Small intestine (tissue), 7 donors: ENCODE measurements at regions not wholly inside any gene's neighbourhood (a gene's known extent, or its start where the extent isn't known, plus 50 kb on each side); places are given as distances from the start of the nearest gene placed in this dataset.
"Not testable (repeated sequence)": the region's sequence is repeated elsewhere in the genome, so short reads cannot be mapped to it uniquely, and the experiment has no call there.

Source experiments
- DNase-seq, 2 donors: peaks; one replicate each; pipeline versions ENCODE4 v3.0.0 to v3.0.0-alpha.2; 2013
- FAIRE-seq: peaks from 2 replicates; lab custom pipeline; 2012; peaks lifted over from hg19 to GRCh38; lab: Jason Lieb, UNC
- H3K27ac ChIP-seq, 3 donors: one replicate each; pipeline ENCODE4 v1.5.1; 2013; ENCODE audit warnings: low read length in 2 of 3, mild to moderate bottlenecking in 2 of 3, control low read depth in 1 of 3, inconsistent platforms in 1 of 3, low read depth in 1 of 3, moderate library complexity in 1 of 3
- H3K27me3 ChIP-seq, 3 donors: one replicate each; pipeline ENCODE4 v1.6.1; 2013; ENCODE audit warnings: low read length in 3 of 3, inconsistent platforms in 1 of 3; ENCODE audit not compliant: control insufficient read depth in 3 of 3, insufficient read depth in 3 of 3
- H3K36me3 ChIP-seq, 3 donors: one replicate each; pipeline ENCODE4 v1.6.1; 2013; ENCODE audit warnings: low read length in 3 of 3, inconsistent platforms in 1 of 3, low read depth in 1 of 3, mild to moderate bottlenecking in 1 of 3, moderate library complexity in 1 of 3; ENCODE audit not compliant: control insufficient read depth in 3 of 3, insufficient read depth in 2 of 3
- H3K4me1 ChIP-seq, 3 donors: one replicate each; pipeline ENCODE4 v1.6.1; 2013; ENCODE audit warnings: low read length in 2 of 3, inconsistent platforms in 1 of 3, low read depth in 1 of 3, mild to moderate bottlenecking in 1 of 3, moderate library complexity in 1 of 3; ENCODE audit not compliant: control insufficient read depth in 3 of 3, insufficient read depth in 2 of 3
- H3K4me3 ChIP-seq, 3 donors: one replicate each; pipeline ENCODE4 v1.5.1; 2013; ENCODE audit warnings: low read length in 3 of 3, control low read depth in 1 of 3, inconsistent platforms in 1 of 3, low read depth in 1 of 3, mild to moderate bottlenecking in 1 of 3, moderate library complexity in 1 of 3
- H3K9me3 ChIP-seq, 2 donors: one replicate each; pipeline ENCODE4 v1.6.1; 2013; ENCODE audit warnings: low read depth in 1 of 2, low read length in 1 of 2; ENCODE audit not compliant: control insufficient read depth in 2 of 2, insufficient read depth in 1 of 2
- WGBS, 3 donors: extraction: QIAGEN DNeasy Blood & Tissue Kit; methylation state at CpG; one replicate each; pipeline ENCODE4 v1.1.7; 2013; 5-methylcytosine and 5-hydroxymethylcytosine counted together
- donor health status: healthy with polysubstance abuse.
- donor health status: control.
- donor health status: control.
- donor health status: Bipolar disorder and iron deficiency.
- donor health status: healthy.

DNA sequence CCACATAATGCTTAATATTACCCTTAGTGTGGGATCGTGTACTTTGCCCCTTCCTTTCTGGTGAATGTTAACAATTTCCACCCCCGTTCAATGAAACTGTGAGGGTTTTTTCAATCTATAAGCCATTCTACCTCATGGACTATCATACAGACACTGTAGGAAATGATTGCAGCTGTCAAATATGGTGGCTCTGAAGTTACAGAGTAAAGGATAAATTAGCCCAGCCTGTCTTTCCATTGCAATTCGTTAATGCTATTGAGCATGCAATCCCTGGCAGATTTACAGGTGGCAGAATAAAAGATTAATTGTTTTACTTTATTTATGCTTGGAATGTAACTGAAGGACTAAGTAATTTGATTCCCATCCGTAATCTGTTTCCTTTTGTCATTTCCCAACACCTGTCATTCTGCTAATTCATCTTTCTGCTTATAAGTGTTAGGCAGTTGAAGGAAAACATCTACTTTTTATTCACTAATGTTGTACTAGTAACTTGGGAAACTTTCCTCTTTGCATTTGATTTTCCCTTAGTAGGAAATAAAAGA, 1211.6 kb upstream of the LRRN3 start:
- no peak for FAIRE-seq
- WGBS, 3 donors = 21 to 45% (median 34%) methylated on average over 4 of the region's 4 CpGs

DNA sequence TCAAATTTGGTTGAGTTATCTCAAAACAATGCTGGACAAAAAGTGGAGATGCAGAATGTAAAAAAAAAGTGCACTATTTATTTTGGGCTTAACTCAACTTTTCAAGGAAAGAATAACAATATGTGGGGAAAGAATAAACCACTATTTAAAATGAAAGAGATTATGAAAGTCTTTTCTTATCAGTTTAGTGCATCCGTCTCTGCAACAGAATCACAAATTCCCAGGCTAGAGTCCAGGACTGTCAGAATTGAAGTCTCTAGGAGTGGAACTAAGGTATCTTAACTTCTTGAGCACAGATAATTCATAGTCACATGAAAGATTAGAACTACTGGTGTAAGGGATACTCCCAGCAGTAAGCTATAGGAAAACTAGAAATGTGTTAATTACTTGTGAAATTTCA, 1200.3 kb upstream of the LRRN3 start:
- 24 to 46% (median 37%) methylated on average over 1 of the region's 1 CpG for WGBS, 3 donors
- no peaks in the 10 kb centered on the region for H3K36me3 ChIP-seq
- DNase-seq = no peak
- H3K4me3 ChIP-seq = no peak overlapping the region
- no peak overlapping the region for H3K27ac ChIP-seq
- no peaks in the 10 kb centered on the region for H3K27me3 ChIP-seq
- no peaks in the 10 kb centered on the region for H3K4me1 ChIP-seq
- H3K9me3 ChIP-seq = peaks cover 0 to 3% of the 10 kb centered on the region in 2 donors
- no peak for FAIRE-seq

More for the DNA sequence above, 1211.6 kb upstream of the LRRN3 start:
- H3K9me3 ChIP-seq = no peaks in the 10 kb centered on the region
- DNase-seq = no peak
- no peak overlapping the region for H3K27ac ChIP-seq
- no peak overlapping the region for H3K4me3 ChIP-seq
- H3K4me1 ChIP-seq = no peaks in the 10 kb centered on the region
- H3K27me3 ChIP-seq = no peaks in the 10 kb centered on the region
- H3K36me3 ChIP-seq = no peaks in the 10 kb centered on the region

DNA sequence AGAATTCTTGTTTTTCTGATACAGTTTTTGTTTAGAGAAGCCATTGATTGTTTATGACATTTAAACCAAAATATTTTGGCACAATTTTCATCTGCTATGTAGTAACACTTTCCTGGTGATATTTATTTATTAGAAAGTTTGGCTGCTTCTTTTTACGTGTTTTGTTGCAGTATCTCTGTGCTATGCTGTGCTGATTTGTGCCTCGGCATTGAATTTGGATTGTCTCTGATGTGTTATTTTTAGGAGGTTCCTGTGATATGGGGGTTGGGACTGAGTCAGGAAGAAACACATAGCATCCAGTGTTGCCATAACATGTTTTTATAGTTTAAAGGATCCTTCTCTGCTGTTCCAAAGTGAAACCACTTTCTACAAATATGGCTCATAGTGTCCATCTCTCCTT, 1197.7 kb upstream of the LRRN3 start:
- Histone ChIP-seq H3K36me3 (no peaks in the 10 kb centered on the region), H3K9me3 (peaks cover 0 to 3% of the 10 kb centered on the region in 2 donors), H3K27ac (no peak overlapping the region), H3K4me3 (no peak overlapping the region), H3K27me3 (no peaks in the 10 kb centered on the region), H3K4me1 (no peaks in the 10 kb centered on the region)
- DNase-seq (no peak), FAIRE-seq (no peak)
- 64 to 92% (median 77%) methylated on average over 2 of the region's 2 CpGs for WGBS, 3 donors

DNA sequence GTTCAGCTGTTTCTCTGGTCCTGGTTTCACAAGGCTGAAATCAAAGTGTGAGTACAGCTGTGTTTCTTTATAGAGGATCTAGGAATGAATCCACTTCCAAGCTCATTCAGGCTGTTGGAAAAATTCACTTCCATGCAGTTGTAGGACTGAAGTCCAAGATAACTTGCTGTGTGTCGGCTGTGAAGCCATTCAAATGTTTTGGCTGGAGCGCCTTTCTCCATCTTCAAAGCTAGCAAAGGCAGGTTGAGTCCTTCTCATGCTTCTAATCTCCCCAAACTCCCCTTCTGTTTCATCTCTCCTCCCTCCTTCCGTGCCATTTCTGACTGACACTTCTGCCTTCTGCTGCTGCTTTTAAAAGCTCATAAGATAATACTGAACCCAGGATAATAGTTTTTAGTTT, 1195.4 kb upstream of the LRRN3 start:
- Histone ChIP-seq H3K9me3 (no peaks in the 10 kb centered on the region), H3K4me1 (no peaks in the 10 kb centered on the region), H3K36me3 (no peaks in the 10 kb centered on the region), H3K27me3 (no peaks in the 10 kb centered on the region), H3K4me3 (no peak overlapping the region), H3K27ac (no peak overlapping the region)
- 76 to 89% (median 76%) methylated on average over 3 of the region's 3 CpGs for WGBS, 3 donors
- DNase-seq = no peak
- FAIRE-seq = no peak

DNA sequence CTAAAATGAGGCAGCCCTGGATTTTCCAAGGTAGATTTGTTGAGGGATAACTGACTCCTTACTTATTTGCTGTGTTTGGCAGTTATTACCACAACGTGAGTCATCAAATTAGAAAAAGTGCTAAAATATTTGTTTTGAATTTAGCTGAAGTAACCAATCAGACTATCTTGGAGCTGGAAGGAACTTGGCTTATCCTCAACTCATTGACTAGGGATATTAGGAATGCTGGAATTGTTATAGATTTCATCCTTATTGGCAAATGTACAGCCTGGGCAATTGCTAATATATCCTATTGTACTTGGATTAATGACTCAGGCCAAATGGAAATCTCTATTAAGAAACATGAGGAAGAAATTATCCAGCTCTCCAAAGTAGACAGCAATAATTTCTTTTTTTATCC, 1189.0 kb upstream of the LRRN3 start:
- FAIRE-seq = no peak
- Histone ChIP-seq H3K27ac (no peak overlapping the region), H3K27me3 (no peaks in the 10 kb centered on the region), H3K9me3 (peaks cover 1 to 3% of the 10 kb centered on the region in 2 donors), H3K4me3 (no peak overlapping the region), H3K4me1 (no peaks in the 10 kb centered on the region), H3K36me3 (no peaks in the 10 kb centered on the region)
- 72 to 86% (median 75%) methylated on average over 1 of the region's 1 CpG for WGBS, 3 donors
- no peak for DNase-seq

DNA sequence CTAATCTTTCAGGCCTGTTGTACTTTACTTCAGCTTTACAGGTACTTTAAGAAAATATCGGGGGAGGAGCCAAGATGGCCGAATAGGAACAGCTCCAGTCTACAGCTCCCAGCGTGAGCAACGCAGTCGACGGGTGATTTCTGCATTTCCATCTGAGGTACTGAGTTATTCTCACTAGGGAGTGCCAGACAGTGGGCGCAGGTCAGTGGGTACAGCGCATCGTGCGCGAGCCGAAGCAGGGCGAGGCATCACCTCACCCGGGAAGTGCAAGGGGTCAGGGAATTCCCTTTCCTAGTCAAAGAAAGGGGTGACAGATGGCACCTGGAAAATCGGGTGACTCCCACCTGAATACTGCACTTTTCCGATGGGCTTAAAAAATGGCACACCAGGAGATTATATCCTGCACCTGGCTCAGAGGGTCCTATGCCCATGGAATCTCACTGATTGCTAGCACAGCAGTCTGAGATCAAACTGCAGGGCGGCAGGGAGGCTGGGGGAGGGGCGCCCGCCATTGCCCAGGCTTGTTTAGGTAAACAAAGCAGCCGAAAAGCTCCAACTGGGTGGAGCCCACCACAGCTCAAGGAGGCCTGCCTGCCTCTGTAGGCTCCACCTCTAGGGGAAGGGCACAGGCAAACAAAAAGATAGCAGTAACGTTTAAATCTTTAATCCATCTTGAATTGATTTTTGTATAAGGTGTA, 1185.4 kb upstream of the LRRN3 start:
- not testable (repeated sequence) for H3K4me1 ChIP-seq, H3K4me3 ChIP-seq, DNase-seq, FAIRE-seq, H3K27me3 ChIP-seq, H3K27ac ChIP-seq, H3K9me3 ChIP-seq, H3K36me3 ChIP-seq
- 88 to 92% (median 91%) methylated on average over 21 of the region's 21 CpGs for WGBS, 3 donors

DNA sequence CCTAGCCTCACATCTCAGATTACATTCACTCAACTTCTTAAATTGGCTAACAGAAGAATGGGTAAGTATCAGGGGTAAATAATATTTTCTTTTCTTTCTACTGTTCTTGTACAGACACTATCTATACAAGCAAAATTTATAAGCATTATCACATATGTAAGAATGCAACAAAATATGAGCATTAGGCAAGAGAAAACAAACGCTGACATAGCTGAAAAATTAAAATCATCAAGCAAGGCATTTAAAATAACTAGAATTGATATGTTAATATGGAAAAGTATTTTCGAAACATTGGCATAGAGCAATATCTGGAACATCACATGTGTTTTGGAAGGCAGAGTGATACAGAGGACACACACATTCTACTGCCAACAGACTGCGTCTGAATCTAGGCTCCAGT, 1175.3 kb upstream of the LRRN3 start:
- no peaks in the 10 kb centered on the region for H3K27me3 ChIP-seq
- FAIRE-seq (no peak), DNase-seq (no peak)
- WGBS, 3 donors = 85 to 90% (median 86%) methylated on average over 3 of the region's 3 CpGs
- no peak overlapping the region for H3K27ac ChIP-seq
- H3K4me1 ChIP-seq = no peaks in the 10 kb centered on the region
- no peak overlapping the region for H3K4me3 ChIP-seq
- H3K9me3 ChIP-seq = no peaks in the 10 kb centered on the region
- no peaks in the 10 kb centered on the region for H3K36me3 ChIP-seq

DNA sequence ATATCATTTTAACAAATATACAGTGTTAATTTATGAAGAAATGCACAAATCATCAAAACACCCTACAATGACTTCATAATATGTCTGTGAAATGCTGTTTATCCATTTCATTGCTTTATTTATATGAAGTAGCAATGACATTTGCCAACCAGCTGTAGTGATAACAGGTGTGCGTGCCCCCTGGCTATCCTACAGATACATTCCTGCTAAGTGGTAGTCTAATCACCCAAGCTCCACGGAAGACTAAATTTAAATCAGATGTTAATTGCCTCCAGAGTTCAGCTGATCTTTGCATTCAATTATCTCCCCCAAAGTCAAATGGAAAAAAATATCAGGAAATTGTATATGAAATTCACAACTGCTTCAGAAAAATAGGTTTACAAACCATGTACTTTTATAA, 1164.2 kb upstream of the LRRN3 start:
- peaks cover 0 to 2% (median 0%) of the 10 kb centered on the region in 3 donors for H3K27me3 ChIP-seq
- H3K36me3 ChIP-seq = no peaks in the 10 kb centered on the region
- DNase-seq (no peak), FAIRE-seq (no peak)
- no peaks in the 10 kb centered on the region for H3K4me1 ChIP-seq
- 48 to 71% (median 60%) methylated on average over 2 of the region's 2 CpGs for WGBS, 3 donors
- H3K9me3 ChIP-seq = peaks cover 0 to 9% of the 10 kb centered on the region in 2 donors
- no peak overlapping the region for H3K27ac ChIP-seq
- H3K4me3 ChIP-seq = no peak overlapping the region

DNA sequence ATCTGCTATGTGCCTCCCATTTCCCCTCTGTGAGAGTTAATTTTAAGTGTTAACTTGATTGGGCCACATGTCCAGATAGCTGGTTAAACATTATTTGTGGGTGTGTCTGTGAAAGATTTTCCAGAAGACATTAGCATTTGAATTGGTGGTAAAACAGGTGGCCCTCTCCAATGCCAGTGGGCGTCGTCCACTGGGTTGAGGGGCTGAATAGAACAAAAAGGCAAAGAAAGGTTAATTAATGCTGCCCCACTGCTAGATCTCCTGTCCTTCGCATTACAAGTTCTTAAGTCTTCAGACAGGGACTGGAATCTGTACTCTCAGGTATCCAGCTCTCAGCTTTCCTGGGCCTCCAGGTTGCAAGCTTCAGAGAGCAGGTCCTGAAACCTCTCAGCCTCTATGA, 1160.9 kb upstream of the LRRN3 start:
- no peaks in the 10 kb centered on the region for H3K4me1 ChIP-seq
- no peak overlapping the region for H3K4me3 ChIP-seq
- DNase-seq (no peak), FAIRE-seq (no peak)
- no peak overlapping the region for H3K27ac ChIP-seq
- H3K9me3 ChIP-seq = peaks cover 0 to under 1% of the 10 kb centered on the region in 2 donors
- WGBS, 3 donors = 80 to 81% (median 80%) methylated on average over 3 of the region's 3 CpGs
- no peaks in the 10 kb centered on the region for H3K36me3 ChIP-seq
- H3K27me3 ChIP-seq = no peaks in the 10 kb centered on the region
